Mesothelial cell of epicardium (in vitro differentiated cells): ENCODE measurements at regions not wholly inside any gene's neighbourhood (a gene's known extent, or its start where the extent isn't known, plus 50 kb on each side); places are given as distances from the start of the nearest gene placed in this dataset.

Experiments used
- DNase-seq, 2 experiments: peaks; one replicate each; pipeline ENCODE4 v3.0.0; 2021; ENCODE audit warnings: low spot score in 2 of 2; ENCODE audit not compliant: unreplicated experiment in 2 of 2
- H3K27ac Mint-ChIP-seq: 2 replicates; pipeline ENCODE4 v1.8.0; 2021; ENCODE audit warnings: mixed read lengths
- H3K27me3 Mint-ChIP-seq: 2 replicates; pipeline ENCODE4 v1.8.0; 2021; ENCODE audit warnings: low read depth, mixed read lengths
- H3K36me3 Mint-ChIP-seq: 2 replicates; pipeline ENCODE4 v1.8.0; 2021; ENCODE audit warnings: mixed read lengths
- H3K4me1 Mint-ChIP-seq: 2 replicates; pipeline ENCODE4 v1.8.0; 2021; ENCODE audit warnings: mixed read lengths
- H3K4me3 Mint-ChIP-seq: 2 replicates; pipeline ENCODE4 v1.8.0; 2021; ENCODE audit warnings: mild to moderate bottlenecking, moderate library complexity, mixed read lengths
- H3K9me3 Mint-ChIP-seq: 2 replicates; pipeline ENCODE4 v1.8.0; 2021; ENCODE audit warnings: mixed read lengths
- TF ChIP-seq, protein P1 (sequence below): fragments of 200-600 bp; sonication (generic); IDR thresholded peaks from one replicate; pipeline ENCODE4 v1.5.0; 2021; ENCODE audit warnings: antibody characterized with exemption; ENCODE audit not compliant: unreplicated experiment

DNA sequence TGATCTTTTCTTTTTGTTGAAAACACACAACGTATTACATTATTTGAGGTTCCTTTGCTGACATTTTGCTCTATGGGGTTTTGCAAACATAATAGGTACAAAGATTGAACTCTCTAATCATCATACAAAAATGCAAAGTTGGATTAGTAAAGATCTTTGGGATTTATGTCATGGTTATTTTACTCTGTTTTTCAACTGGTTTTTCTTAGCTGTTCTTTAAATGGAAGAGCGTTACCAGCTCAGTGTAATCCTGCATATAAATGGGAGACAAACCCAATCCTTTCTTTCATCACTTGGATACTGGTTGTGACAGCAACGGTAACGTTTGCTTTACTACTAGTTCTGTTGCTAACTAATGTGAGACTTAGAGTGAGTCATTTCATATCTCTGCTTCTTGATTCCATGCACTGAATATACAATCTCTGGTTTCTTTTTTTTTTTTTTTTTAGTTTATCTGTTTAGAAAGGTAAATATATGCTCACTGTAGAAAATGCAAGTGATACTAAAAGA, 104.9 kb upstream of the NOVA1 start:
- H3K4me1 Mint-ChIP-seq: no peaks in the 10 kb centered on the region
- peaks cover 15% of the 10 kb centered on the region for H3K27me3 Mint-ChIP-seq
- TF ChIP-seq, protein P1, sequence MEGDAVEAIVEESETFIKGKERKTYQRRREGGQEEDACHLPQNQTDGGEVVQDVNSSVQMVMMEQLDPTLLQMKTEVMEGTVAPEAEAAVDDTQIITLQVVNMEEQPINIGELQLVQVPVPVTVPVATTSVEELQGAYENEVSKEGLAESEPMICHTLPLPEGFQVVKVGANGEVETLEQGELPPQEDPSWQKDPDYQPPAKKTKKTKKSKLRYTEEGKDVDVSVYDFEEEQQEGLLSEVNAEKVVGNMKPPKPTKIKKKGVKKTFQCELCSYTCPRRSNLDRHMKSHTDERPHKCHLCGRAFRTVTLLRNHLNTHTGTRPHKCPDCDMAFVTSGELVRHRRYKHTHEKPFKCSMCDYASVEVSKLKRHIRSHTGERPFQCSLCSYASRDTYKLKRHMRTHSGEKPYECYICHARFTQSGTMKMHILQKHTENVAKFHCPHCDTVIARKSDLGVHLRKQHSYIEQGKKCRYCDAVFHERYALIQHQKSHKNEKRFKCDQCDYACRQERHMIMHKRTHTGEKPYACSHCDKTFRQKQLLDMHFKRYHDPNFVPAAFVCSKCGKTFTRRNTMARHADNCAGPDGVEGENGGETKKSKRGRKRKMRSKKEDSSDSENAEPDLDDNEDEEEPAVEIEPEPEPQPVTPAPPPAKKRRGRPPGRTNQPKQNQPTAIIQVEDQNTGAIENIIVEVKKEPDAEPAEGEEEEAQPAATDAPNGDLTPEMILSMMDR: no peak
- H3K9me3 Mint-ChIP-seq: no peaks in the 10 kb centered on the region
- DNase-seq: no peak
- no peak overlapping the region for H3K4me3 Mint-ChIP-seq
- H3K36me3 Mint-ChIP-seq: no peaks in the 10 kb centered on the region
- H3K27ac Mint-ChIP-seq: no peak overlapping the region

DNA sequence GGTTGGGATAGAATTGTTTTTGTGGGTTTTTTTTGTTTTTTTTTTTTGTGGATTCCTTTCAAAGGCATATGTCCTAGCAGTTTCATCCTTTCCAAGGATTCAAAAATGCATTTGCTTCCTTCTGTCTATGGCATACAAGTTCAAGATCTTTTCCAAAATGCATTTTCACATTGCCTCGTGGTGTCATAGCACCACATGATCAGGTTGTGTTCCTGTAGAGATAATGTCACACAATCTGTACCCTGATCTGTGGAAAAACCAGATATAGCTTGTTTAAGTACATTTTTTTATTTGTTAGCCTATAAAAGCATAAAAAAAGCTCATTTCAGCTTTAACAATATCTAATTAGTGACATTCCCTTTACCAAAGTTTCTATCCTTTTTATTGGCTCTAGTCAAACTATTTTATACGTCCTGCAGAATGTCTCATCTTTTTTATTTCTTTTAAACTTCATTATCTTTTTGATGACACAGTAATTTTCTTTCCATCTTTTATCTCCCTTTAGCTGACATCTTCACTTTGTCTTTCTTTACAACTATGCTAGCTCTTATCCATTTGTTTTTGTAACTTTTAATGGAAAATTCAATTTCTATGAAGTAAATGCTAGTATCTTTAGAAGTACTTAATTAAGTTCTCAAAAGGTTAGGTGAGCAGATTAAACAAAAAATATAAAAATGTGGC, 106.0 kb upstream of the NOVA1 start:
- no peaks in the 10 kb centered on the region for H3K36me3 Mint-ChIP-seq
- DNase-seq: no peak
- H3K27ac Mint-ChIP-seq: no peak overlapping the region
- no peaks in the 10 kb centered on the region for H3K4me1 Mint-ChIP-seq
- H3K27me3 Mint-ChIP-seq: peaks cover 11% of the 10 kb centered on the region
- H3K9me3 Mint-ChIP-seq: no peaks in the 10 kb centered on the region
- TF ChIP-seq, protein P1: no peak
- no peak overlapping the region for H3K4me3 Mint-ChIP-seq

DNA sequence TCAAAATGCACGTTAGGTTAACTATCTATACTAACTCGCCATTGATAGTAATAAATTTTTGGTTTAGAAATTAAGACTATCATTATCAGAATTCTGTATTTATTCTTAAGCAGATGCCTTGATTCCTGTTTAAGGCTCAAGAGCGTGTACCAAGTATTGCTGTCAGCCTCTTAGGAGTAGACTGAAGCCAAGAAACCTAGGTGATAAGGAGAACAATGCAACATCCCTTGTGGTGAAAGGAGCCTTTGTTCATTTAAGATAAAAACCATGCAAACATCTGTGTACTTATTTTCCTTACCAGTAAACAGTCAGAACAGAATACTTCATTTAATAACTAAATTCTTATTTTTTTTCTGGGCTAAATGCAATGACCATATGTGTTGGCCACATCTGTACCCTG, 109.4 kb upstream of the NOVA1 start:
- Mint-ChIP-seq H3K9me3 (no peaks in the 10 kb centered on the region), H3K36me3 (no peaks in the 10 kb centered on the region), H3K4me1 (no peaks in the 10 kb centered on the region), H3K4me3 (no peak overlapping the region), H3K27me3 (peaks cover 2% of the 10 kb centered on the region), H3K27ac (no peak overlapping the region)
- no peak for DNase-seq
- TF ChIP-seq, protein P1: no peak

DNA sequence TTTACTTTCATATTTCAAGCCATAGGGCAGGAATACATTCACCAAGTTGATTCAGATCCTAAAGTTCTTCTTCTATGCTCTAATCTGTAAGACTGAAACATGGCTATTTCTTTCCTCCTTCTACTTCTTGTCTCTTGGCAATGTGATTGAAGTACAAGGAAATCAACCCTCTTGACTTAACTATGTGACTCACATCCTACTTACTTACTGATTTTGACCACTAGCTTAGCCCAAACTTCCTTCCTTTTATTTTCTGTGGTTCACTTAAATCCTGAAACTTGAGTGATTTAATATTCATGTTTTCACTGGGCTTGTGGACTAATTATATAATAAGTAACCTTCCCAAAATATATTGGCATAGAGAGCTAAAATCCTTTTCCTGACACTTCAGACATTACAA, 111.2 kb upstream of the NOVA1 start:
- Mint-ChIP-seq H3K27ac (no peak overlapping the region), H3K4me1 (no peaks in the 10 kb centered on the region), H3K4me3 (no peak overlapping the region), H3K36me3 (no peaks in the 10 kb centered on the region), H3K9me3 (no peaks in the 10 kb centered on the region), H3K27me3 (peaks cover 2% of the 10 kb centered on the region)
- TF ChIP-seq, protein P1: no peak
- DNase-seq: no peak

DNA sequence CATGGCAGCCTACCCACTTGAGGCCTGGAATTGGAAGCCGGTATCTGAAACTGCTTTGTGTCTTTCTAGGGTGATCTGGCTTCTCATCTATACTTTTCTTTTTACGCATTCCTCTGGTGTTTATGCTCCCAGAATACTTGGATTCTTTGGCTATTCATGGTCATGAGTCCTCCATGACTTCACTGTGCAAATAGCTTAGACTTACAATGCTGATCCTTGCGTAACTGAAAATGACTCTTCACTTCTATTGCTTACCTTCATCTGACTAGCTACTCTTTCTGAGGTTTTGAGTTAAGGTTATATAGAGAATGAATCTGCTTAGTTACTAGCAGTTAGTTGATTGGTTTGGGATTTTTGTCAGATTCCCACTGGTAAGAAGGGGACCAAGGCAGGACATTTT, 121.7 kb upstream of the NOVA1 start:
- H3K27me3 Mint-ChIP-seq: peaks cover 4% of the 10 kb centered on the region
- TF ChIP-seq, protein P1: no peak
- H3K4me1 Mint-ChIP-seq: no peaks in the 10 kb centered on the region
- H3K36me3 Mint-ChIP-seq: no peaks in the 10 kb centered on the region
- H3K27ac Mint-ChIP-seq: no peak overlapping the region
- H3K9me3 Mint-ChIP-seq: no peaks in the 10 kb centered on the region
- no peak overlapping the region for H3K4me3 Mint-ChIP-seq
- DNase-seq: no peak
